ENCODE measurements at regions not wholly inside any gene's neighbourhood (a gene's known extent, or its start where the extent isn't known, plus 50 kb on each side); places are given as distances from the start of the nearest gene placed in this dataset.

DNA sequence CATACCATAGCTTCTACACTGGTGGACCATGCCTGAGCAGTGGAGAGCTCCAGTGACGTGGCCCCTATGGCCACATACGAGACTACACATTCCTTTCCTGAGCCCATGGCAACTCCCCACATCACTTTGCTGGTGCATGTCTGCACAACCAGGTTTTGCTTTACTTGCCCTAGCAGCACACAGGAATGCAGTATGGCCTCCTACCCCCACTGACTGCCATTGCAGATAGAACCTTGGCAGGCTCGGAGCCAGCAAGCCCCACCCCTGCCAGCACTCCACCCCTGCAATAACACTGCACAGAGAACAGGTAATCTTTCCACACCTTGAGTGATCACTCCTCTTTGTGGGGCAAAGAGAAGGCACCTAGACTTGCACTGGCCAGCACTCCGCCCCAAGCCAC is 531.9 kb upstream of the CAMK1G start:
- TF ChIP-seq EZH2 (IDR thresholded peaks at IDR 0.05; ENCODE audit: insufficient read depth, poor library complexity, severe bottlenecking) (no peak), EZH2phosphoT487 (IDR thresholded peaks at IDR 0.05; ENCODE audit: insufficient read depth, low read depth) (no peak)
